ENCODE measurements at regions not wholly inside any gene's neighbourhood (a gene's known extent, or its start where the extent isn't known, plus 50 kb on each side); places are given as distances from the start of the nearest gene placed in this dataset.

GRCh38 chr20:47886454-47887041 lies 101.3 kb upstream of the SULF2 start (continued):
- TF ChIP-seq NFAT5 (CRISPR knock-in tag; IDR thresholded peaks at IDR 0.05) (no peak), SIX1 (CRISPR knock-in tag; IDR thresholded peaks at IDR 0.05; ENCODE audit: borderline replicate concordance) (no peak), ZNF83 (CRISPR knock-in tag; IDR thresholded peaks at IDR 0.05; ENCODE audit: borderline replicate concordance) (peak; percentile 40; the same call in 1 of the 2 replicates), ZNF691 (CRISPR knock-in tag; IDR thresholded peaks at IDR 0.05; ENCODE audit: borderline replicate concordance, low read depth) (peak; percentile 59; the same call in 1 of the 2 replicates), PAF1 (CRISPR knock-in tag; IDR thresholded peaks at IDR 0.05) (no peak), ZSCAN12 (CRISPR knock-in tag; IDR thresholded peaks at IDR 0.05) (no peak), MXD3 (CRISPR knock-in tag; IDR thresholded peaks at IDR 0.05) (no peak), ZNF784 (CRISPR knock-in tag; IDR thresholded peaks at IDR 0.05; ENCODE audit: borderline replicate concordance) (no peak), KMT2B (CRISPR knock-in tag; IDR thresholded peaks at IDR 0.05) (no peak), IKZF1 (IDR thresholded peaks at IDR 0.05) (no peak), NBN (conservative IDR thresholded peaks at IDR 0.05) (no peak), XRCC5 (optimal IDR thresholded peaks at IDR 0.05; ENCODE audit: low read length) (no peak), ZNF589 (CRISPR knock-in tag; conservative IDR thresholded peaks at IDR 0.05) (no peak), GATAD1 (CRISPR knock-in tag; IDR thresholded peaks at IDR 0.05) (no peak), SMARCC2 (IDR thresholded peaks at IDR 0.05) (no peak), ZNF598 (CRISPR knock-in tag; IDR thresholded peaks at IDR 0.05; ENCODE audit: borderline replicate concordance) (peak; percentile 87; the same call in 1 of the 2 replicates), POLR2AphosphoS2 (IDR thresholded peaks at IDR 0.05; ENCODE audit: low read depth, low read length) (no peak), EHMT2 (IDR thresholded peaks at IDR 0.05; ENCODE audit: borderline replicate concordance, low read depth, low read length) (no peak; the same call in 1 of the 2 replicates), FOXM1 (CRISPR knock-in tag; IDR thresholded peaks at IDR 0.05) (no peak), ZNF354B (CRISPR knock-in tag; IDR thresholded peaks at IDR 0.05) (no peak), THYN1 (CRISPR knock-in tag; IDR thresholded peaks at IDR 0.05; ENCODE audit: borderline replicate concordance, low read depth) (no peak), FOSL2 (CRISPR knock-in tag; IDR thresholded peaks at IDR 0.05) (no peak), GFI1 (CRISPR knock-in tag; IDR thresholded peaks at IDR 0.05; ENCODE audit: borderline replicate concordance) (no peak), TBX3 (IDR thresholded peaks at IDR 0.05; ENCODE audit: borderline replicate concordance) (no peak), ZNF530 (CRISPR knock-in tag; IDR thresholded peaks at IDR 0.05; ENCODE audit: low read depth) (no peak), RBAK (CRISPR knock-in tag; IDR thresholded peaks at IDR 0.05) (0 out of 2 replicates have a peak, but pooled peaks have one; percentile 55)
